GM21367 (cell line): ENCODE measurements at regions not wholly inside any gene's neighbourhood (a gene's known extent, or its start where the extent isn't known, plus 50 kb on each side); places are given as distances from the start of the nearest gene placed in this dataset.

Experiments used
- ATAC-seq: cut with Tn5 transposase; IDR thresholded peaks from one replicate; pipeline ENCODE4 v1.9.1; 2021; ENCODE audit not compliant: unreplicated experiment

GRCh38 chr10:131620904-131621303, 279.9 kb upstream of the PPP2R2D start:
- no peak for ATAC-seq

- no peak for ATAC-seq
Measured at GRCh38 chr10:131621784-131622624, 278.8 kb upstream of the PPP2R2D start.

DNA sequence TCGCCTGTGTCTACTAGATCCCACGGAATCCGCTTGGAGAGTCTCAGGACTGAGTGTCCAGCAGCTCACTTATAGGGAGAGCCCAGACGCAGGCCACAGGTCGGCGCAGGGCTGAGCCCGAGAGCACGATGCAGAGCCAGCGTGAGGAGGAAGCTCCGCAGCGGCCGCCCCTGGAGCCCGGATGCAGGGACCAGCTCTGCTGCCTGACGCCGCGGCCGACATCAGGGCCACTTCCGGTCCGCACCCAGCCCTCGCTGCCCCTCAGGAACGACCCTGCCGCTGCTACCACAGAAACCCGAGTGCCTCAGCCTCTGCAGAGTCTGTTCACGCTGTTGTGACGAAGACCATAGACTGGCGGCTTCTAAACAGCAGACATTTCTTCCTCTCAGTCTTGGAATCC, 275.8 kb upstream of the PPP2R2D start:
- ATAC-seq: no peak

- ATAC-seq: no peak
Measured at GRCh38 chr10:131626274-131626673, 274.5 kb upstream of the PPP2R2D start.

- ATAC-seq: no peak
Measured at GRCh38 chr10:131629026-131629770, 271.6 kb upstream of the PPP2R2D start.

- no peak for ATAC-seq
Measured at GRCh38 chr10:131630772-131631258, 270.0 kb upstream of the PPP2R2D start.

DNA sequence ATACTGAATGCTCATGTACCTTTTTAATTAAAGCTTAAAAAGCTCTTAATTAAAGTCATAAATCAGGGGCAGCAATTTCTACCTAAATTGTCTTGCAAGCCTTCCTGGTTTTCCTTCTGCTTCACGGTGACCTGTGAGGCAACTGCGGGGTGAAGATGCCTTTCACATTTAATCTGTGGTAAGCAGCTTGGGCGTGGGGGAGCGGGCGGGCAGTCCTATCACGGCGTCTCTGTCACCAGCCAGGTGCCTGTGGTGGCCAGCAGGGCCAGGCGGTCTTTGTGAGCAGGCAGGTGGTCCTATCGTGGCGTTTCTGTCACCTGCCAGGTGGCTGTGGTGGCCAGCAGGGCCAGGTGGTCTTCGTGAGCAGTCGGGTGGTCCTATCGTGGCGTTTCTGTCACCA, 269.2 kb upstream of the PPP2R2D start:
- no peak for ATAC-seq

DNA sequence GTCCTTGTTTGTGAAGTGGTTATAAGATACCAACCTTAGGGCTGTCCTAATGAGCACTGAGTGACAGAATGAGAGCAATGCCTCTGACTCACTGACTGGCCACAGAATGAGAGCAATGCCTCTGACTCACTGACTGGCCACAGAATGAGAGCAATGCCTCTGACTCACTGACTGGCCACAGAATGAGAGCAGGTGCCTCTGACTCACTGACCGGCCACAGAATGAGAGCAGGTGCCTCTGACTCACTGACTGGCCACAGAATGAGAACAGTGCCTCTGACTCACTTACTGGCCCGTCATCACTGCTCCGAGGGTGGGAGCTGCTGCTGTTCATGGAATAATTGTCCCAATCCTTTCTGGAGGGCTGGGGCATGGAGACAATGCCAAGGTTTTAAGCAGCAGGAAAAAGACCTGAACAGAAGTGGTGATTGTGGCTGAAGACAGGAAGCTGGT, 265.2 kb upstream of the PPP2R2D start:
- no peak for ATAC-seq

GRCh38 chr10:131636116-131636515, 264.7 kb upstream of the PPP2R2D start:
- no peak for ATAC-seq

GRCh38 chr10:131636841-131637724, 263.7 kb upstream of the PPP2R2D start:
- no peak for ATAC-seq

- ATAC-seq: no peak
Measured at GRCh38 chr10:131638049-131638879, 262.5 kb upstream of the PPP2R2D start.

- no peak for ATAC-seq
Measured at GRCh38 chr10:131638880-131639278, 261.9 kb upstream of the PPP2R2D start.

GRCh38 chr10:131640045-131640644, 260.7 kb upstream of the PPP2R2D start:
- ATAC-seq: no peak

- peak; percentile 98 for ATAC-seq
Measured at GRCh38 chr10:131641231-131641630, 259.6 kb upstream of the PPP2R2D start.

- no peak for ATAC-seq
Measured at GRCh38 chr10:131641898-131642297, 258.9 kb upstream of the PPP2R2D start.

GRCh38 chr10:131642966-131643365, 257.8 kb upstream of the PPP2R2D start:
- ATAC-seq: no peak

- no peak for ATAC-seq
Measured at GRCh38 chr10:131644289-131644688, 256.5 kb upstream of the PPP2R2D start.

DNA sequence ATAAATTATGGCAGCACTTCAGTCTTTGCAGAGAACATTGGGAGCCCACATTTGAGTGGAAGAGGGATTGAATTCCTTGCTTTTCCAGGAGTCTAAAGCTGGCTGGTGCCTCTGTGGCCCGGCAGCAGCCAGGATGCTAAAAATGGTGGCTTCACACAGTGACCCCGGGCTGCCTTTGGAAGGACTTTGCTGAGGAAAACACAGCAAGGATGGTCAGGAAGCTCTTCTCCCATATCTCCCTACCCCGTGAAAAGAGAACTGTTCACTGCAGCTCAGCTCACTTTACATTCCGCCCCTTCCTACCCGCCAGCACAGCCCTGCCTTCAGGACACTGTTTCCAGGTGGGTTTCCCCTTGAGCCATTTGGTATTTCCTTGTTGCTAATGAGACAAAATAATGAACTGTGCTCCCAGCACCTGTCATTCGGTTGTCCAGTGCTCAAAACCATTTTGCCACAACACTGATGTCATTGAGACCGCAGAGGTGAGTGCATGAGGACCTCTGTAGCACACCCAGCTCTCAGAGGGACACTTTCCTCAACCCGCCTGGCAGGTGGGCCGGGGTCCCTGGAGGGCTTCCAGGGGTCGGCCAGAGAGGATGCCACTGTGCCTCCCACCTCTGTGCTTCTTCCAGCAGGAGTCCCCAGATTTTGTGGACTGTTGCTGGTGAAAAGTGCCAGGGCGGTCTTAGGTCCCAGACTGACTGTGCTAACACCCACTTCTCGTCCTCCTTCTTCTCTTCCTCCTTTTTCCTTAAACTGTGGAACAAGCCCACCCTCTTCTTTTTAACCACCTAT, 255.7 kb upstream of the PPP2R2D start:
- no peak for ATAC-seq

- no peak for ATAC-seq
Measured at GRCh38 chr10:131645756-131646155, 255.1 kb upstream of the PPP2R2D start.
